GM13976 (cell line): ENCODE measurements at regions not wholly inside any gene's neighbourhood (a gene's known extent, or its start where the extent isn't known, plus 50 kb on each side); places are given as distances from the start of the nearest gene placed in this dataset.

Experiments
- DNase-seq: peaks from one replicate; pipeline ENCODE4 v3.0.0; 2012; ENCODE audit warnings: low spot score
- in situ Hi-C: fragments of 300-500 bp; cut with MboI; formaldehyde crosslinking; loops from one replicate; pipeline ENCODE4 v1.12.0; 2022; ENCODE audit warnings: low sequenced_read_pairs, mixed read lengths, inconsistent platforms; ENCODE audit not compliant: unreplicated experiment
- TF ChIP-seq, protein P1 (sequence below): IDR thresholded peaks from 2 replicates; pipeline ENCODE4 v1.5.1; 2012; ENCODE audit warnings: borderline replicate concordance, mild to moderate bottlenecking; ENCODE audit not compliant: insufficient read depth; ENCODE audit errors: extremely low read depth, missing control alignments, control extremely low read depth

DNA sequence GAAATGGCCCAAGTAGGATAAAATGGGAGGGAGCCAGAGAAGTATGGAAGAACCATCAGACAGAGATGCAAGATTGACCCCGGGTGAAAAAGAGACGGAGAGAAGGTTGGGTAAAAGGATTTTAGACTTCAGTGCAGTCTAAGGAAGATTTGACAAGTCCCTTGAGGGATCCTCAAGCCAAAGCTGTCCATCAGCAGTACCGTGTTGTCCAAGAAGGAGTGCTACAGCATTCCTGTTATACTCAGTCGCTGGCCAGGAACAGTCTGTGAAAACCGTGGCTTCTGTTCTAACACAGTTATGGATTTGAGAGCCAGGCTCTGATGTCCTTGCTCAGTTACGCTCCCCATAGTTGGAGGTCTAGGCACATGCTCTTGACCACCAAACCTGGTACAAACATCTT is 383.9 kb upstream of the DAB2 start:
- in situ Hi-C loops = no loop called here
- TF ChIP-seq, protein P1, sequence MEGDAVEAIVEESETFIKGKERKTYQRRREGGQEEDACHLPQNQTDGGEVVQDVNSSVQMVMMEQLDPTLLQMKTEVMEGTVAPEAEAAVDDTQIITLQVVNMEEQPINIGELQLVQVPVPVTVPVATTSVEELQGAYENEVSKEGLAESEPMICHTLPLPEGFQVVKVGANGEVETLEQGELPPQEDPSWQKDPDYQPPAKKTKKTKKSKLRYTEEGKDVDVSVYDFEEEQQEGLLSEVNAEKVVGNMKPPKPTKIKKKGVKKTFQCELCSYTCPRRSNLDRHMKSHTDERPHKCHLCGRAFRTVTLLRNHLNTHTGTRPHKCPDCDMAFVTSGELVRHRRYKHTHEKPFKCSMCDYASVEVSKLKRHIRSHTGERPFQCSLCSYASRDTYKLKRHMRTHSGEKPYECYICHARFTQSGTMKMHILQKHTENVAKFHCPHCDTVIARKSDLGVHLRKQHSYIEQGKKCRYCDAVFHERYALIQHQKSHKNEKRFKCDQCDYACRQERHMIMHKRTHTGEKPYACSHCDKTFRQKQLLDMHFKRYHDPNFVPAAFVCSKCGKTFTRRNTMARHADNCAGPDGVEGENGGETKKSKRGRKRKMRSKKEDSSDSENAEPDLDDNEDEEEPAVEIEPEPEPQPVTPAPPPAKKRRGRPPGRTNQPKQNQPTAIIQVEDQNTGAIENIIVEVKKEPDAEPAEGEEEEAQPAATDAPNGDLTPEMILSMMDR = no peak
- DNase-seq = no peak

DNA sequence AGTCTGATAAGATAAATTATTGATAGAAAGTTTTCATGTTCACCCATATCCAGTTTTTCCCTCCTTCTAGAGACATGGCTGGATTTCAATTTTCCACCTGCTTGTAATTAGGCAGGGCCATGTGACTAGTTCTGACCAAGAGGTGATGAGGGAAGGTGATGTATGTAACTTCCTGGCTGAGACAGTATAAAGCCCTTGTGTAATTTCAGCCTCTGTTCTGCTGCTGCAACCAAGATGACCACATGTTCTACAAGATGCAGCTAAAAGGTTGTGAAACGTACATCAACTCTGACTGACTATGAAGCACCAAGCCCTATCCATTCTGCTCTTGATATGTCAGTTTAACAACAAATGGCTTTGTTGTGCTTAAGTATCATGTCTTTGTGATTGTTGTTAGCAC is 376.5 kb upstream of the DAB2 start:
- DNase-seq = no peak
- TF ChIP-seq, protein P1 = no peak
- in situ Hi-C loops = no loop called here

DNA sequence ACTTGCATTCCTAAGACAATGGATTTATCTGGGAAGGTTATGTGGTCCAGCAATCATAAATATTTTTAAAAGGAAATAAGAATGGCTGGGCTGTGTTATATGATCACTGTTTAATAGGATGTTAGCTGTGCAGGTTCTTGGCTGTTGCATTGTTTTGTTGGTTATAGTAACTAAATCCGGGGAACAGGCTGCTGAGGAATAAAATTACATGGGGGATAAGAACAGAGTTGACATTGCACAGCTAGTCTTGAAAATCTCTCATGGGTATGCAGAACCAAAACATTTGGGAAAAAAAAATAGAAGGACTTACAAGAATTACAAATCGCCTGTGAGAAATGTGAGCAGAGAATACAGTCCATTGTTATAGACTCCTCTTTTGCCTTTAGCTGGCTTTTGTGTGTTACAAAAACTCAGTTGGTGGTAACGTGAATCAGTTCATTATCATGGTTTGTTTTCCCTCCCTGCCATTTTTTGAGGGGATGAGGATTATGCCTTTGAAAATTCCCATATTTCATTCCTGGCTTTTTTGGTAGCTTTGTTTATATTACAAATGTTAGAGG is 375.3 kb upstream of the DAB2 start:
- in situ Hi-C loops = no loop called here
- no peak for DNase-seq
- TF ChIP-seq, protein P1 = no peak

DNA sequence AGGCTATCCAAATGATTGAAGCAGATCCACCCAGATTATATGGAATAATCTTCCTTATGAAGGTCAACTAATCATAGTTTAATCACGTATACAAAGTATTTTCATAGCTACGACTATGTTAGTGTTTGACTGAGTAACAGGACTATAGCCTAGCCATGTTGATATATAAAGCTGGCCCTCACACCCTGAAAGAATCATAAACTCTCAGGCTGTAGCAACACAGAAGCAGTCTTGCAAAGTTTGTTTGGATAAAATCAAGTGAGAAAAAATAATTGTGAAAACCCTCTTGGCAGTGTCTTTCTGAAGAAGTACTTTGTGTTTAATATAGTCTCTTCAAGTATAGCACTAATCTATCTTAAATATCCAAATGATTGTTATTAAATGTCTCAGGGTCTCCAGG is 374.5 kb upstream of the DAB2 start:
- in situ Hi-C loops = no loop called here
- TF ChIP-seq, protein P1 = no peak
- no peak for DNase-seq

DNA sequence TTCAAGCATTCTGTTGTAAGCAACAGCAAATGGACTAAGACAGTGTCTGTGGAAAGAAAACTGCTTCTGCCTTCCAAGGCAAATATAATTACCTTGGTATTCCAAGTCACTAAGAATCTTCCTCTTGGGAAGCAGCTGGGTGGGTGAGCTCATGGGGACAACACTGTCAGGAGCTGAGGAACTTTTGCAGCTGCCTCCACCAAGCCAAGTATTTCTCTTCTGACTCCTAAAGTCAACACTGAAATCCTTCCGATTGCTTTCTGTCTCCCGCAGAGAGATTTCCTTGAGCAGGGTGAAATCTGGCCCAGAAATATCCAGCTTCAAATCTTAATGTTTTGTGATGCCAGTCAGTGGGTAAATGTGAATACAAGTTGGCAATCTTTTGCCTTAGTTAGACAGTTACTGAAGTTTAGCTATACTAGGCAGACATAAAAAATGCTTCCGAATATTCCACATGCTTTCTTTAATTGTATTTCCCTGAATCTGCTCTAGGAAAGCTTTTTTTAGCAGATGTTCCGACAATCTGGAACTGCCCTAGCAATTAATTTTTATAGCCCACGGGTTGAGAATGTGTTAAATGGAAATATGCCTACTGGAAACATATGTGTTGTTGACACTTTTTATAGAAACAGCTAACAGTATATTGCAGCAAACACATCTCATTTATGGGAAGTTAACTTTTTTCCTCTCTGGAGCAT is 369.9 kb upstream of the DAB2 start:
- DNase-seq = no peak
- TF ChIP-seq, protein P1 = no peak
- in situ Hi-C loops = no loop called here

DNA sequence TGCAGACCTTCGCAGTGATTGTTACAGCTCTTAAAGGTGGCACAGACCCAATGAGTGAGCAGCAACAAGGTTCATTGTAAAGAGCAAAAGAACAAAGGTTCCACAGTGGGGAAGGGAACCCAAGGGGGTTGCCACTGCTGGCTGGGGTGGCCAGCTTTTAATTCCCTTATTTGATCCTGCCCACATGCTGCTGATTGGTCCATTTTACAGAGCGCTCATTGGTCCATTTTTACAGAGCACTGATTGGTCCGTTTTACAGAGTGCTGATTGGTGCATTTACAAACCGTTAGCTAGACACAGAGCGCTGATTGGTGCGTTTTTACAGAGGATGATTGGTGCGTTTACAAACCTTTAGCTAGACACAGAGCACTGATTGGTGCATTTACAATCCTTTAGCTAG is 360.6 kb upstream of the DAB2 start:
- no peak for DNase-seq
- TF ChIP-seq, protein P1 = no peak
- in situ Hi-C loops = no loop called here
